Breast epithelium (tissue), 3 donors: ENCODE measurements at regions not wholly inside any gene's neighbourhood (a gene's known extent, or its start where the extent isn't known, plus 50 kb on each side); places are given as distances from the start of the nearest gene placed in this dataset.

Experiments used
- CTCF ChIP-seq, 3 donors: fragments of 450-650 bp; IDR thresholded peaks; one replicate each; pipeline ENCODE4 v1.5.1; 2016 to 2017; ENCODE audit warnings: antibody characterized with exemption in 3 of 3, mild to moderate bottlenecking in 3 of 3, moderate library complexity in 3 of 3
- POLR2A ChIP-seq: fragments of 450-650 bp; IDR thresholded peaks from one replicate; pipeline ENCODE4 v1.6.1; 2016; ENCODE audit warnings: antibody characterized with exemption, mild to moderate bottlenecking, moderate library complexity
- POLR2AphosphoS5 ChIP-seq, 3 donors: sonication (generic); formaldehyde crosslinking; IDR thresholded peaks; one replicate each; pipeline ENCODE4 v1.6.1; 2017; ENCODE audit warnings: antibody characterized with exemption in 3 of 3

GRCh38 chr5:164893071-164893470 is 1387.7 kb downstream of the MAT2B start:
- TF ChIP-seq POLR2A (no peak), POLR2AphosphoS5 (IDR thresholded peaks at IDR 0.05) (no peak), CTCF (IDR thresholded peaks at IDR 0.05) (no peak)
